ENCODE measurements at regions not wholly inside any gene's neighbourhood (a gene's known extent, or its start where the extent isn't known, plus 50 kb on each side); places are given as distances from the start of the nearest gene placed in this dataset.

DNA sequence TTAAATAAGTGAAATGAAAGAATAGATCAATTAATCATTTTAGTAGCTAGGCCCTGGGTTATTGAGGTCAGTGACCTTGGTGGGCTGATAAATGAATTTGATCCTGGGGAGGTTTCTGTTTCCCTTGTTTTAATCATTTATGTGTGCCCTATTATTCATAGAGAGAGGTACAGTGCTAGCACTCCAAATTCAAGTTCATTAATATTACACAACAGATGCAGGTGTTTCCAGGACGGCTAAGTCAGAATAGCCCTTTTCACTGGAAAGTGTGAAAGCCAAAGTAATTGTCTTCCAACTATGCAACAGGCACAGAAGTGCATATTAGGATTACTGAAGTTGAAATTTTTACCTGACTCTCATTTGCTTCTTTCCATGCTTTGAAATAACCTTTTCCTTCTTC is 61.7 kb upstream of the SGK1 start:
- no peak for DNase-seq

DNA sequence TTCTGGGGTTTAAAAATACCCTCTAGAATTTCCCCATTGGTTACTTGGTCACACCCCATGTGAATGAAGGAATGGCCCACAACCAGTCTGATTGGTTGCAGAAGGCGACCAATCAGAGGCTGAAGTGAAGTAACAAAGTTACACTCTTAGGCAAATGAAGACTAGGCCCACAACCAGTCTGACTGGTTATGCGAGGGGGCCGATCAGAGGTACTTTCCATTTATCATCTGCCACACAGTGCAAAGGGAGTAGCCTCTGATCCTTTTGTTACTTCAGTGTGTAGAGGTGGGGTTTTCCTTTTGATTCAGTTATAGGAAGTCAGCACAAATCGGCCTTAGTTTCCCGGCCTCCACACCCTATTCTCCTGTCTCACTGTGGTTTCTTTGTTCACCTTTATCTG is 61.2 kb upstream of the SGK1 start:
- DNase-seq: no peak

DNA sequence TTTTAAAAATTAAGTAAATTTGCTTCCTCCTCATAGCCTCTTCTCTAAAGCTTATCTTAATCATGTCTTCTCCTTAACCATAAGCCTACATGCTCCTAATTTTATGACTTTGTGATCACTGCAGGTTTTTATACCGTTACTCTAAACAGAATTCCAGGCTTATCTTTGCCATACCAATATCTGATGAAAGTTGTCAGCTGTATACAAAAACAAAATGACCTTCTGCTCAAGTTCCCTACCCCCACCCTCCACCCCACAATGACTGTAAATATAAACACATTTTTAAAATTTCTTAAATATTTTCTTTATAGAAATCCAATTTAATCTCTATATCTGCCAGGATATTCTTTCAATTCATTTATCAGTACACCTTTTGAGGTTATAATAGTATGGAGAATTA is 60.5 kb upstream of the SGK1 start:
- no peak for DNase-seq

DNA sequence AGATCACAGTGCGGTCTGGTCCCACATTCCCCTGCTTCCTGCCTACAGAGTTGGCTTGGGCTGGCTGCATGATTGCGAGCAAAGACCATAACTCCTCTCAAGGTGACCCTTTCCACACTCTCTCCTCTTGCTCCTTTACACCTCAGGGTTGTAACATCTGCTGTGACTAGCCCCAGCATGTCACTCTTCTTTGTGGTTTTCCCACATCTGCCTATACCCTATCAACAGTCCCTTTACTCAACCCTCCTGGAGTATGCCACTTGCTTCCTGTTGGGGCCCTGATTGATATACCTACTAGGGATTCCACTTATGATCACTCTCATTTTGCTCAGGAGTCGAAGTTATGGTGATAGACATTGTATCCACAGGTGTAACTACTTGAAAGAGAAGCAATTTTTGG is 58.9 kb upstream of the SGK1 start:
- DNase-seq: no peak

DNA sequence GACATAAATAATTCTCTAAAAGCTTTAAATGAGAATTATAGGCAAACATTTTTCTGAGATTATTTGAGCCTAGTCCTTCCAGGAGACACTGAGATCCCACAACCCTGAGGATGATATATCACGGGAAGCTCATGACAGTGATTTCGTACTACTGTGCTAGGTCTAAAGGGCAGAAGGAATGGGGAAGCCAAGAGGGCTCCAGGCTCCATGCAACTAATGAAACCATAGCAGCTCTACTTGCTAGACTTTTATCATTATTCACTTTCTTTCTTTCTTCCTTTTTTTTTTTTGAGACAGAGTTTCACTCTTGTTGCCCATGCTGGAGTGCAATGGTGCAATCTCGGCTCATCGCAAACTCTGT is 57.3 kb upstream of the SGK1 start:
- DNase-seq: no peak

DNA sequence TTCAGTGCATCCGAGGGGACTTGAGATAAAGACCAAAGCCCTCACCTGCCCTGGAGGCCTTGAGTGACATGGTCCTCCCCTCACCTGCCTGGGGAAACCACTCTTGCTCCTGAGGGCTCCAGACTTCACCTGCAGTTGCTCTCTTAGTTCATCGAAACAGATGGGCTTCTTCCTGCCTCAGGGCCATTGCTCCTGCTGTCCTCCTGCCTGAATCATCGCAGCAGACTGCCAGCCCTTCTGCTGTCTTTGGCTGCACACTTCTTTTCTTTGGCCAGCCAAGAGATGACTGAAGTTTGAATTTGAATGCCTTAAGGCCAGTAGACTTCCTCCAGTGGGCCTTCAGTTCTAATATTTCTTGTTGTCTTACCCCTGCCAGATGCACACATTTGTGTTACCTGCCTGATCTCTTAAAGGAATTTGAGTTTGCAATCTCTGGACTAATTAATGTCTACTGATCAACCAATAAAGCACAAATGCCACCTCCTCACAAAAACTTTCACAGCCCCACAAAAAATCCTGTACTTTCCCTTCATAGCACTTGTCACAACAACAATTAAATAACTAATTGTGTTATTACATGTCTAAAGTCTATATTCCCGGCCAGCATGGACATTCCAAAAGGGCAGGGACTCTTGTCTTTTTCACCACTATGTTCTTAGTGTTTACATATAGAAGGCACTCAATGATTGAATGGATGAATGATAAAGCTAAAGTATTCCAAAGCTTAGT is 56.7 kb upstream of the SGK1 start:
- DNase-seq: peak; percentile 28

DNA sequence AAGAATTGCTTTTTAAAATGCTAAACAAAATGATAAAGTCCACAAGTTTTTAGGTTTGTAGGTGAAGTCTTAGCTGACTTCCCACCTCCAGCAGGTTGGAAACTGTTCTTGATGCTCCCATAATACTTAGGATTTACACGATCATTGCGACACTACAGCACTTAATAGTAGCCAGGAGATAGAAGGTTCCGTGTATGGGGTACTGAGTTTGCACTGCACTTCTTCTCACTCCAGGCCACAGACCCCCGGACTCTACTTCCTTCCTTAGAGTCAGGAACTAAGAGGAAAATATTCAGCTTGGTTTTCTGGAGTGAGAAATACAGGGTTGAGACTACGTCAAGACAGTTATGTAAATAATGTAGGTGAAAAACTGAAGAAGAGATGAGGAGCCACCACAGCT is 56.1 kb upstream of the SGK1 start:
- DNase-seq: no peak

DNA sequence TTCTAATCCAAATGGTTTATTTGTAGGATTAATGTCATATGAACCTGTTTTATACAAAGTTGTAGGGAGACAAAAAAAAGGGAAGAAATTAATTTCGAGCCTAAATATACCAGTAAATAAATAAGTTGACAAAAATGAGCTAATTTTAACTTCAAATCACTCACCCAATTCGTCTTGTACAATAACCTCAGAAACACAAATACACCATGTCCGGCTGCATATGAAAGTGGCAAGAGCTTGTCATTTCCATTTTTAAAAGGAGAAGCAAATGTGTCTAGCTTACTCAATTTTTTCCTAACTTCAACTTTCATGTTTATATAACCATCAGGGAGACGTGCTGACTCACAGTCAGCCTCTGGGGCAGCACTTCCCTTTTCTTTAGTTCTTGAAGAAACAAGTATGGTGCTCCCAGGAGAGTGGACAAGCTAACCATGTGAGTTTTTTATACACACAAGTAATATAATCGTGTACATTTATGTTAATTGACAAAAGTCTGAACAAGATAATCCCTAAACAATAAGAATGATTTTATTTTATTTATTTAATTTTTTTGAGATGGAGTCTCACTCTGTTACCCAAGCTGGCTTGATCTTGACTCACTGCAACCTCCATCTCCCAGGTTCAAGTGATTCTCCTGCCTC is 55.5 kb upstream of the SGK1 start:
- peak; percentile 60 for DNase-seq

DNA sequence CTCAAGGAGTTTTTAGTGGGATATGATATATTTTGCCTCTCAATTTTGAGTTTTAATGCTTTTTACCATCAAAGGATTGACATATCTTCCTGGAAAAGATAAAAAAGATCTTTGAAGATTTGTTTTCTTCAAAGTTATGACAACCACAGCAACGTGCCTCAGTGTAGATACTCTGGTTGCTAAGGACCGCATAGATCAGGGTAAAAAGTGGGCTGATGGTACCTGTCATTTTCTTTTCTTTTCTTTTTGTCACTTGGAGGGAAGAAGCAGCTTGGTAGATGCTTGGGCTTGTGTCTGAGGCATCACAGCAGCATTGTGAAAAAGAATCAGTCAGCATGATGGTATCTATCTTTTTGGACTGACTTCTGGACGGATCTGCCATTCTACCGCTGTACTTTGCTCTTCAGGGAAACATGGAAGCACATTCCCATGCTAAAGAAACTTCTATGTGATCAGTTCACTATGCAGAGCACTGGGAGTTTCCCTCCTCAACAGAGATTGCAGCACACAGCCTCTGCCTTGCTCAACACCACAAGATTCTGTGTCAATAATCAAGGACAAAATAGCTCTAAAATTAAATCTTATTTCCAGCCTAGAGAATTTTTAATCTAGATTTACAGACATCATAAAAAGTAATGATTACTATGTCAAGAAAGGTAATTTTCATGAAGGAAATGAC is 54.8 kb upstream of the SGK1 start:
- peak; percentile 37 for DNase-seq

DNA sequence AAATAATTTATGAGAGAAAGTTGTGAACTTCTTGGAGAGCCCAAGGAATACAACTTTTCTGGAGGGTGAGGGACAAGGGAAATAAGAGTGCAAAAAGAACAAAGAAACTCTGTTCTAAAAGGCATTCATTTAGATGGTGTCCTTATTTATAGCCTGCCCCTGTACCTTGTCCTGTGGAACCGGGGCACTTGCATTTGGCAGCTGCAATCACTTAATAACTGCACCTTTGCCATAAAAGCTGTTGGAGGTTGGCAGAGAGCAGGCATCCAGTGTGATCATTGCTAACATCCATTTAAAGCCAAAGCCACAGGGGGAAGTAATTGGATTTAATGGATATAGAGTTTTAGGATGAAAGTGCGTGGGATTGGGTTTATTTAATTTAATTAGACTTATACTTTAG is 50.8 kb upstream of the SGK1 start:
- DNase-seq: no peak
